Activated T-helper 17 cell treated with anti-CD3 and anti-CD28 coated beads, Interleukin-2, amount 50 U/mL, for 72 hours (primary cell): ENCODE measurements at regions not wholly inside any gene's neighbourhood (a gene's known extent, or its start where the extent isn't known, plus 50 kb on each side); places are given as distances from the start of the nearest gene placed in this dataset.

Source experiments
- ATAC-seq: fragments of 150-1000 bp; cut with Tn5 transposase; replicated peaks from 2 replicates; pipeline ENCODE4 v1.10.0; 2021; ENCODE audit warnings: mild to moderate bottlenecking, moderate library complexity
- H3K27ac Mint-ChIP-seq: one replicate; pipeline ENCODE4 v1.8.0; 2022; ENCODE audit warnings: mixed read lengths
- H3K27me3 Mint-ChIP-seq: one replicate; pipeline ENCODE4 v1.8.0; 2022; ENCODE audit warnings: mixed read lengths
- H3K36me3 Mint-ChIP-seq: one replicate; pipeline ENCODE4 v1.8.0; 2022; ENCODE audit warnings: low read depth, mild to moderate bottlenecking, mixed read lengths
- H3K4me1 Mint-ChIP-seq: one replicate; pipeline ENCODE4 v1.8.0; 2022; ENCODE audit warnings: mixed read lengths
- H3K4me3 Mint-ChIP-seq: one replicate; pipeline ENCODE4 v1.8.0; 2022; ENCODE audit warnings: mild to moderate bottlenecking, mixed read lengths
- H3K9me3 Mint-ChIP-seq: one replicate; pipeline ENCODE4 v1.8.0; 2022; ENCODE audit warnings: mixed read lengths

DNA sequence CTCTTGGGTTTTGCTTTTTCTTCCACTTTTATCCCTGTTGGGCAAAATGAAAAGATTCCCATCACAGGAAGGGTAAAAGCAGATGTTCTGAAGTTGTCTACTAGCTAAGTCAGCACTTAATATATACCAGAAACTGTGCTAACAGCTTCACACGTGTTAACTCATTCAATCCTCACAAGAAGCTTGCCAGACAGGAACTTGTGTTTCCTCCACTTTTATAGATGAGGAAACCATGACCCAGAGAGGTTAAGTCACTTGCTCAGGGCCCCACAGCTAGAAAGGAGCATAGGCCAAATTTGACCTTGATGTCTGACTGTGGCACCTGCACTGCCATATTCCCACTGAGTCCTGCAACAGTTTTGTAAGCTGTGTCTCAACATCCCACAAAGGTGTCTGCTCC is 76.8 kb upstream of the EPC2 start:
- ATAC-seq: no peak
- peaks cover 10% of the 10 kb centered on the region for H3K4me1 Mint-ChIP-seq
- no peaks in the 10 kb centered on the region for H3K27me3 Mint-ChIP-seq
- no peak overlapping the region for H3K27ac Mint-ChIP-seq
- no peaks in the 10 kb centered on the region for H3K36me3 Mint-ChIP-seq
- H3K9me3 Mint-ChIP-seq: no peaks in the 10 kb centered on the region
- no peak overlapping the region for H3K4me3 Mint-ChIP-seq

DNA sequence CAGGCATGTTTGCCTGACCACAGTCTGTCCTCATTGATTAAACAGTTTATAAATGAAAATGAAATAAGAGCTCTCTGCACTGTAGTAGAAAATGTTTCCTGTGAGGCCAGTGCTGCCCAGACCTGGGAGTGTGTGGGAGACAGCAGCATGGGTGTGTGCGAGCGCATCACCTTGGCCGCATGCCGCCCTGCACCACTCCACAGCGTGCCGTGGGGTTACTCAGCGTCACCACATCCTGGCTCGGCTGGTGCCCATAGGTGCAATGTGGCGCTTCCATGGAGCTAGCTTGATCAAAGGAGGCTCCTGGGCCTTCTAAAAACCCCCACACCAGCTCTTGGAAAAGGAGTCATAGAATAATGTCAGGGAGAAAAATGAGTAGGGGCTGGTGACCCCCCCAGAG is 76.0 kb upstream of the EPC2 start:
- H3K4me3 Mint-ChIP-seq: peak overlapping the region; percentile 31
- no peaks in the 10 kb centered on the region for H3K27me3 Mint-ChIP-seq
- H3K9me3 Mint-ChIP-seq: no peaks in the 10 kb centered on the region
- H3K27ac Mint-ChIP-seq: no peak overlapping the region
- peak; percentile 97 for ATAC-seq
- no peaks in the 10 kb centered on the region for H3K36me3 Mint-ChIP-seq
- peaks cover 10% of the 10 kb centered on the region for H3K4me1 Mint-ChIP-seq

DNA sequence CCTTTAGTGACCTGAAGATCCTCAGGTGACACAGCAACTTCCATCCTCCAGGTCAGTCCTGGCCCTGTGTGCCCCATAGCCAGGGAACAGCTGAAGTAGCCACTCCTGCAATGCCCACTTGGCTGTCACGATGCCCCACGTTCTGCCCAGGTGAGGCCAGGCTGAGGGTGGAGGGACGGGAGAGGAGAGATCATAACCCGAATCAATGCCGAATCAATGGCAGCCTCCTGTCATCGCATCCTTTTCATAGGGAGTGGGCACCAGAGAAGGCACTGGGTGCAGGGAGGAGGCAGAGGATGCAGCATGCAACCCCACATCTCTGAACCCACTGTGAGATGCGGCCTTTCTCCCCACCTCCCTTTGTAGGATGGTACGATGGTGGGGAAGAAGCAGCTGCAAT is 75.3 kb upstream of the EPC2 start:
- no peak overlapping the region for H3K4me3 Mint-ChIP-seq
- no peak for ATAC-seq
- H3K9me3 Mint-ChIP-seq: no peaks in the 10 kb centered on the region
- H3K36me3 Mint-ChIP-seq: no peaks in the 10 kb centered on the region
- H3K27ac Mint-ChIP-seq: no peak overlapping the region
- no peaks in the 10 kb centered on the region for H3K27me3 Mint-ChIP-seq
- H3K4me1 Mint-ChIP-seq: peaks cover 10% of the 10 kb centered on the region

DNA sequence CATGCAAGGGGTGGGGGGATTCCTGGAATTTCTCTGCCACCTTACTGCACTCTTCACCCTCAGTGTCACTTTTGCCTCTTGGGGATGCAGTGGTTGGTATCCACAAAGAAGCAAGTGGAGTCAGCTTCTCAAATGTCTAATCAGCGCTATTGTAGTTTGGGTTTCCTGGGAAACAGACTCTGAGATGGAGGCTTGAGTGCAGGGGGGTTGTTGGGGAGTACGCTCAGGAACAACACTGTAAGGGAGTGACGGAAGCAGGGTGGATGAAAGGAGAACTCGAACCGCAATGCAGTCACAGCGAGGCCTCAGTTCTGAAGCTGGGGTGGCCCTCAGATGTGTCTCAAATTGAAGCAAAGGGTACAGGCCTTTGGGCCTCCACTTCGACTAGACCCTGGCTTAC is 73.6 kb upstream of the EPC2 start:
- no peak for ATAC-seq
- no peaks in the 10 kb centered on the region for H3K36me3 Mint-ChIP-seq
- H3K4me1 Mint-ChIP-seq: peaks cover 10% of the 10 kb centered on the region
- H3K27me3 Mint-ChIP-seq: no peaks in the 10 kb centered on the region
- H3K4me3 Mint-ChIP-seq: no peak overlapping the region
- no peaks in the 10 kb centered on the region for H3K9me3 Mint-ChIP-seq
- no peak overlapping the region for H3K27ac Mint-ChIP-seq

DNA sequence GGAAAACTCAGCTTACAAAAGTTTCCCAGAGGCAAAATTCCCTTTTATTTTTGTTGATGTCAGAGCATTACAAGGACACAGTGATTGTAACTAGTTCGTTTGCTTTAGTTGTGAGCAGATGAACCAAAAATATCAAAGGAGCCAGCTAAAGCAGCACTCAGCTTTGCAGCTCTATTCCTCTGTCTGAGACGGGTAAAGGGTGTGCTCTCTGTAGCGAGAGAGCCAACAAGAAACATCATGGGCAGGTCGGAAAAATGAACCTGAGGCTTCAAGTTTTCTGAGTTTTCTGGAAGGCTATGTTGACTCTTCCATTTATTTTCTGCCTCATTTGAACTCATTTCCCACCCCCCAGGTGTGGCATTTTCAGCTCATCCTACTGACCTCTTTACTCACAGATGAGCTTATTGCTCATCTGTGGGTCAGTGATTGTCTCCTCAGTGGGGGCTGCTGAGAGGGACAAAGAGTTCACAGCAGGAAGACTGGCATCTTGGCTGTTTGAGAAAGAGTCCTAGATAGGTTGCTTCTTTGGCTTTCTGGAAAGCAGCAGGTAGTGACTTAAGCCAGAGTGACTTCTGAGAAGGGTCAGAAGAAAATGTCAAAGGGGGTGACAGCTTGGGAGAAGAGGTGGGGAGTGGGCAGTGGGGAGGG is 66.6 kb upstream of the EPC2 start:
- H3K36me3 Mint-ChIP-seq: no peaks in the 10 kb centered on the region
- peaks cover 10% of the 10 kb centered on the region for H3K27me3 Mint-ChIP-seq
- no peak overlapping the region for H3K27ac Mint-ChIP-seq
- H3K9me3 Mint-ChIP-seq: no peaks in the 10 kb centered on the region
- no peak for ATAC-seq
- no peak overlapping the region for H3K4me3 Mint-ChIP-seq
- H3K4me1 Mint-ChIP-seq: peaks cover 4% of the 10 kb centered on the region

DNA sequence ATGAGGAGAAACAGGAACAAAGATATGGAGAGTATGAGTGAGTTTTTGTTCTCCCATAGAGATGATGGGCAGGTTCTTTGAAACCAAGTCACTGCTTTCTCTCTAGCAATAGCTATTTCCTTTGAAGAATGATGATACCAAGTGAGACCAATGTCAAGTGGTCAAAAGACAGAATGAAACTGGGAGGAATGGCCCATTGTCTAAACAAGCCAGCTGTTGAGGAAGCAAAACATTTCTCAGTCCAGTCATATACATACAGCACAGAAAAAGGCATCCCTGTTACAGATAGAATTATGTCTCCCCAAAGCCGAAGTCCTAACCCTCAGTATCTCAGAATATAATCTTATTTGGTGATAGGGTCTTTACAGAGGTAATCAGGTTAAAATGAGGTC is 66.1 kb upstream of the EPC2 start:
- H3K4me1 Mint-ChIP-seq: peaks cover 4% of the 10 kb centered on the region
- peaks cover 10% of the 10 kb centered on the region for H3K27me3 Mint-ChIP-seq
- H3K27ac Mint-ChIP-seq: no peak overlapping the region
- H3K4me3 Mint-ChIP-seq: no peak overlapping the region
- no peaks in the 10 kb centered on the region for H3K9me3 Mint-ChIP-seq
- no peaks in the 10 kb centered on the region for H3K36me3 Mint-ChIP-seq
- no peak for ATAC-seq

DNA sequence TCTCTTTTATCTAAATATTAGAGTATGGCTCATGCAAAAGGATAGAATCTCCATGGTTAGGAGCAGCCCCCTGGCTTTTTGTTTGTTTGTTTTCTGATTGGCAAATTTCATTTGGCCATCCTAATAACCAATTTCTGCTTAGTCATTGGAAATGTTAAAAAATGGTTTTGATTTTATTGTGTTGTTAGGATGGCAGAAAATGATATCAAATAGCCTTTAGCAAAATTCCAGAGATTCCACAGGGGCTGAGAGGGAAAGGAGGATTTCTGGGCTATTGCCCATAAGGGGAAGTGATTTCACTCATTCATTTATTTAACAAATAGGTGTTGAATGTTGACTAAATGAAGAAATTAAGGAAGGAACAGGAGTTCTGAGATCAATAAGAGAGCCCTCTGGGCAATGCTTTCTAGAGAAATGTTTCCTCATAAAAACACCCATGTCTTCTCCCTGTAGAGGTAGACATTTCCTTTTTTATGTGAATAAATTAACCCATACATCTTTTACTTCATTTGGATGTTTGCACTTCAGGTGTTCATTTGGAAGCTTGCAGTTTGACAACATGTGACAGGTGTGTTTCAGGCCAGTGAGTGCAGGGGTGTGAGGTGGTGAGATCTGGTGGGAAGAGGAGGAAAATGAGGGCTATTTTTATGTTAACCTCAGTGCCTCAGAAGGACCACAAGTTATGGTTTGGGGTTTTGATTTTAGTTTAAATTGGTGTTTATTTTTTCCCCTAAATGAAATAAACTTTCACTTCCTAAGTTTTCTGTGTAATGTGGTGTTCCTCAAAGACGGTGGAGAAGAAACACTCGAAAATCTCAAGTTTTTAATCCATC is 61.7 kb upstream of the EPC2 start:
- no peak overlapping the region for H3K27ac Mint-ChIP-seq
- H3K4me1 Mint-ChIP-seq: peaks cover 4% of the 10 kb centered on the region
- no peak for ATAC-seq
- no peaks in the 10 kb centered on the region for H3K9me3 Mint-ChIP-seq
- H3K27me3 Mint-ChIP-seq: peaks cover 10% of the 10 kb centered on the region
- no peaks in the 10 kb centered on the region for H3K36me3 Mint-ChIP-seq
- H3K4me3 Mint-ChIP-seq: no peak overlapping the region

DNA sequence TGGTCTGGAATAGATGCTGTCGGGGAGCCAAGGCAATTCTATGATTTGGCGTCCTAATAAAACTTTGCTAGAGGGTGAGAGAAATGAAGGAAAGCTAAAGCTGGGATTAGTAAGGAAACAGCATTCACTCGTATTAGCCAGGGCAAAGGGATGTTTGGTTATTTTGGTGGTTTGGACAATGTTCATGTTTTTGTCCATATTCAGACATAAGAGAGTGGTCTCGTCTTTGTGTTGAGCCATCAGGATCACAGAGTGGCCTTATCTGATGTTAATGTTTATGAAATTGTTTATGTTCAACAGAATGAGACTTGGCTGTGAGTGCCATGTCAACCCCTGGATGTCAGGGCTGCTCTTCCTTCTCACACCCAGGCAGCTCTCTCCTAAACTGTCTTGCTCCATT is 58.9 kb upstream of the EPC2 start:
- H3K27ac Mint-ChIP-seq: no peak overlapping the region
- H3K36me3 Mint-ChIP-seq: no peaks in the 10 kb centered on the region
- no peaks in the 10 kb centered on the region for H3K9me3 Mint-ChIP-seq
- H3K27me3 Mint-ChIP-seq: no peaks in the 10 kb centered on the region
- H3K4me1 Mint-ChIP-seq: no peaks in the 10 kb centered on the region
- H3K4me3 Mint-ChIP-seq: no peak overlapping the region
- no peak for ATAC-seq

DNA sequence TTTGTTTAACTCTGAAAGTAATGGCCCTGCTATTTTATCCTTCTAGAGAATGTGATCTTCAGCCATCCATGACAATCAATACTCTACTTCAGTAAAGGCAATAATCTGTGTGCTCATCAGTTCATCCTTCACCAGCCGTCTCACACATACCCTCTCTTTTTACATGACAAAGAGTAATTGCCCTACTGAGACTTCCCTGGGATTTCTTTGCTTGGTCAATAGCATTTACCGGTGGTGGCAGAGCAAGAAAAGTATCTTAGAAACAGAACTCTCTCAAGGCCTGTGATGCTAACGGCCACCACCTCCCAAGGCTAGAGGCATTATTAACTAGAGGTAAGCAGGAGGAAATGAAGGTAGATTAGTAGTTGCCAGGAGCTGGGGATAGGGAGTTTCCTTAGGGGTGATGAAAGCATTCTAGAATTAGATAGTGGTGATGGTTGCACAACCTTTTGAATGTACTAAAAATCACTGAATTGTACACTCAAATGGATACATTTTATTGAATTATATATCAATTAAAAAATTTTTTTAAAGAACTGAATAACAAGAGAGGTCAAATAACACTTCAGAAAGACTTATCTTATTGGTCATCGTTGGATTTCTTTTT is 57.9 kb upstream of the EPC2 start:
- Mint-ChIP-seq H3K36me3 (no peaks in the 10 kb centered on the region), H3K4me3 (no peak overlapping the region), H3K27me3 (no peaks in the 10 kb centered on the region), H3K27ac (no peak overlapping the region), H3K9me3 (no peaks in the 10 kb centered on the region), H3K4me1 (no peaks in the 10 kb centered on the region)
- no peak for ATAC-seq

DNA sequence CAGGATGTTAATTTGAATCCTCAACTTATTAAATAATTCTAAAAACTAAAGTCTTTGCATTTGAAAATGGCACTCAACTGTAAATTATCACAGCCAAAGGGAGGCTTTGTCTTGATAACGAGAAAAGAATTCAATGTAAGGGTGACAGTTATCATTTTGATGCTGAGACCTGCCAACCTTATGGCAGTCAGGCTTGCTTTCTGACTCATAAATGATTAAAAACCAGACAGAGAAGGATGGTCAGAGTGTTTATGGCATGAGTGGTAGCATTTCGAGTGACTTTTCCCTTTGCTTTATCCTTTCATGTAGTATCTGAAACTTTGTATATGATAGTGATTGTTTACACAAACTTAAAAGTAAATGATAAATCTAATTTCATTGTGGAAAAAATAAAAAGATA is 53.9 kb upstream of the EPC2 start:
- Mint-ChIP-seq H3K36me3 (no peaks in the 10 kb centered on the region), H3K27me3 (no peaks in the 10 kb centered on the region), H3K4me1 (no peaks in the 10 kb centered on the region), H3K4me3 (no peak overlapping the region), H3K27ac (peak overlapping the region; percentile 50), H3K9me3 (no peaks in the 10 kb centered on the region)
- ATAC-seq: peak; percentile 94

DNA sequence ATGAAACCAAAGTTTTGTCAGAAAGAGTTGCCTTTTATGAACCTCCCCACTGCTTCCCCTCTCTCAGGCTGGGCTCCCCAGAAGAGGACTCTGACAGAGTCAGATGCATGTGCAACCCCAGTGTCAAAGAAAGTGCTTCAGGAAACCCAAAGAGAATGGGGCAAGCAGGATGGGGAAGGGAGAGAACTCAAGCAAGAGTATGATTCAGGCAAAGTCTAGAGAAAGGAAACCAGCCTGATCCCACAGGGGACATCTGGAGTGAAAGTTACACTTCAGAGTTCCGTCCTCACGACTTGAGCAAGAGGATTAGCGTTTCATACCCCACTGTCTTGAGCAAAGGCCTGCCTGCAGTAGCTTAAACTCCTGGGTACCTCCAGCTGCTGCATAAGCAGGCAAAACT is 51.8 kb upstream of the EPC2 start:
- Mint-ChIP-seq H3K4me3 (no peak overlapping the region), H3K27me3 (no peaks in the 10 kb centered on the region), H3K27ac (no peak overlapping the region), H3K9me3 (no peaks in the 10 kb centered on the region), H3K36me3 (no peaks in the 10 kb centered on the region), H3K4me1 (no peaks in the 10 kb centered on the region)
- ATAC-seq: no peak

DNA sequence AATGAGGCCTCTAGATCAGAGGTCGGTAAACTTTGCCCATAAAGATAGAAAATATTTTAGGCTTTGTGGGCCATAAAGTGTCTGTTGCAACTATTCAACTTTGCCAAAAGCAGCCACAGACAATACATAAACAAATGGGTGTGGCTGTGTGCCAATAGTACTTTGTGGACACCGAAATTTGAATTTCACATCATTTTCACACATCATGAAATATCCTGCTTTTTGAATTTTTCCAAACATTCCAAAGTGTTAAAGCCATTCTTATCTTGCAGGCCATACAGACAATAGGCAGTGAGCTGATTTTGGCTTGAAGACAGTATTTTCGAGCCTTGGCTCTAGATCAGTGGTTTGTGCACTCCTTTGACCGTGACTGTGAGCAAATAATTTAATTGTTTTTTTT is 51.1 kb upstream of the EPC2 start:
- no peaks in the 10 kb centered on the region for H3K36me3 Mint-ChIP-seq
- no peak overlapping the region for H3K27ac Mint-ChIP-seq
- H3K27me3 Mint-ChIP-seq: no peaks in the 10 kb centered on the region
- no peaks in the 10 kb centered on the region for H3K4me1 Mint-ChIP-seq
- ATAC-seq: no peak
- H3K4me3 Mint-ChIP-seq: no peak overlapping the region
- no peaks in the 10 kb centered on the region for H3K9me3 Mint-ChIP-seq

DNA sequence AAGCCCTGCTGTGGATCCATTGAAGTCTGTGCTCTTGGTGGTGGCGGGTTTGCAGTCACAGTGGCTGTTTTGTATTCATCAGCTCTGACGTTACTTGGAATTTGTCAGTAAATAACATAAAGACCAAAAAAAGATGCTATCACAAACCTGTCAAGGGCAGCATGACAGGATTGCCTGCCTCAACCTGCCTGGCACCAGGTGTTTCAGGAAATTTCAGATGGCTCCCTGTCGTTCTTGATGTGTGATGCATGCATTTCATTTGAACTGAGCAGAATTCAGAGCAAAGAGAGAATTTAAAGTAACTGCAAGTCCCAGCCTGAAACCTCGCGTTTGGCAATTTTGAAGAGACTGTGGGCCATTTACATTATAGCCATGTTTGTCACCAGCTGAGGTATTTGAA is 50.3 kb upstream of the EPC2 start:
- Mint-ChIP-seq H3K4me1 (no peaks in the 10 kb centered on the region), H3K36me3 (no peaks in the 10 kb centered on the region), H3K9me3 (no peaks in the 10 kb centered on the region), H3K4me3 (no peak overlapping the region), H3K27ac (no peak overlapping the region), H3K27me3 (peaks cover under 1% of the 10 kb centered on the region)
- ATAC-seq: no peak
